A549 (cell line): ENCODE measurements at regions not wholly inside any gene's neighbourhood (a gene's known extent, or its start where the extent isn't known, plus 50 kb on each side); places are given as distances from the start of the nearest gene placed in this dataset.

Experiments
- ATAC-seq, 2 experiments: fragments of 200-7000 bp in 1 of 2; fragments of >200 bp in 1 of 2; cut with Nextera tagmentation in 1 of 2; cut with Tn5 transposase in 1 of 2; 3 replicates each; pipeline versions ENCODE4 v1.8.0 to v1.9.1; 2018 to 2020; ENCODE audit warnings: mild to moderate bottlenecking in 1 of 2, moderate library complexity in 1 of 2
- CTCF ChIA-PET: fragments of 300-600 bp; sonication (Branson Sonifier 250); formaldehyde crosslinking; extraction: SDS; loops from one replicate; lab custom pipeline; 2021; ENCODE audit warnings: antibody characterized with exemption, inconsistent platforms; lab: Yijun Ruan, JAX
- POLR2A ChIA-PET: fragments of 350-600 bp; formaldehyde crosslinking; extraction: SDS; loops from one replicate; lab custom pipeline; 2021; ENCODE audit warnings: antibody characterized with exemption, inconsistent platforms; lab: Yijun Ruan, JAX
- DNase-seq, 2 experiments: peaks; one replicate each; pipeline versions ENCODE4 v3.0.0 to v3.0.0-alpha.2; 2011 to 2016; ENCODE audit warnings: low read depth in 1 of 2, low spot score in 1 of 2
- FAIRE-seq: peaks from 2 replicates; lab custom pipeline; 2011; peaks lifted over from hg19 to GRCh38; lab: Jason Lieb, UNC
- H3K27ac ChIP-seq, 2 experiments: fragments of >200 bp; sonication (Bioruptor Twin); formaldehyde crosslinking; 3 replicates each; pipeline ENCODE4 v1.5.1; 2016 to 2017
- H3K4me1 ChIP-seq: fragments of >200 bp; sonication (Bioruptor Twin); formaldehyde crosslinking; 3 replicates; pipeline ENCODE4 v1.6.1; 2016
- H3K4me2 ChIP-seq: fragments of >200 bp; sonication (Bioruptor Twin); formaldehyde crosslinking; 3 replicates; pipeline ENCODE4 v1.6.1; 2016
- H3K4me3 ChIP-seq: fragments of >200 bp; sonication (Bioruptor Twin); formaldehyde crosslinking; 3 replicates; pipeline ENCODE4 v1.5.1; 2016
- H3K9me3 ChIP-seq: fragments of >200 bp; sonication (Bioruptor Twin); formaldehyde crosslinking; 3 replicates; pipeline ENCODE4 v1.6.1; 2016
- BHLHE40 ChIP-seq: IDR thresholded peaks from 2 replicates; pipeline ENCODE4 v1.6.1; 2012; ENCODE audit warnings: low read depth, low read length, inconsistent platforms
- CHD2 ChIP-seq: fragments of 150-350 bp; IDR thresholded peaks from 2 replicates; pipeline ENCODE4 v1.6.1; 2014; ENCODE audit warnings: low read length; ENCODE audit not compliant: partially characterized antibody
- EHMT2 ChIP-seq: fragments of 200-600 bp; sonication (generic); IDR thresholded peaks from 2 replicates; pipeline ENCODE4 v1.6.1; 2016; ENCODE audit warnings: antibody characterized with exemption, low read depth, mild to moderate bottlenecking, moderate library complexity
- FOSB ChIP-seq: fragments of 250-450 bp; sonication (Bioruptor Pico); IDR thresholded peaks from 2 replicates; pipeline ENCODE4 v1.5.0; 2020; ENCODE audit warnings: mild to moderate bottlenecking, moderate library complexity
- FOSL2 ChIP-seq, 2 experiments: fragments of 450-650 bp in 1 of 2; fragments of >200 bp in 1 of 2; sonication (Bioruptor Twin) in 1 of 2; formaldehyde crosslinking; IDR thresholded peaks; 2 replicates each; pipeline versions ENCODE4 v1.5.0 to v1.6.1; 2016 to 2020; ENCODE audit warnings: mild to moderate bottlenecking in 1 of 2, moderate library complexity in 1 of 2
- FOXS1 ChIP-seq: fragments of 250-450 bp; sonication (Bioruptor Pico); IDR thresholded peaks from 2 replicates; pipeline ENCODE4 v1.5.0; 2020; ENCODE audit warnings: mild to moderate bottlenecking, moderate library complexity
- HEYL ChIP-seq: fragments of 250-450 bp; sonication (Bioruptor Pico); IDR thresholded peaks from 2 replicates; pipeline ENCODE4 v1.8.0; 2021; ENCODE audit warnings: mild to moderate bottlenecking, moderate library complexity
- JUN ChIP-seq, 2 experiments: fragments of >200 bp; sonication (Bioruptor Twin); formaldehyde crosslinking; IDR thresholded peaks; 2 replicates in 1 of 2; 3 replicates in 1 of 2; pipeline ENCODE4 v1.6.1; 2016 to 2017
- KDM1A ChIP-seq: fragments of 200-600 bp; sonication (generic); IDR thresholded peaks from 2 replicates; pipeline ENCODE4 v1.6.1; 2016; ENCODE audit warnings: low read depth, mild to moderate bottlenecking
- NFE2L2 ChIP-seq: fragments of 150-350 bp; conservative IDR thresholded peaks from 2 replicates; pipeline ENCODE4 v1.6.1; 2014; ENCODE audit warnings: low read length
- POLR2AphosphoS2 ChIP-seq: conservative IDR thresholded peaks from 2 replicates; pipeline ENCODE4 v1.6.1; 2012; ENCODE audit warnings: low read length, improper control_type of control experiment, inconsistent platforms
- RCOR1 ChIP-seq: fragments of 150-350 bp; IDR thresholded peaks from 2 replicates; pipeline ENCODE4 v1.6.1; 2014; ENCODE audit warnings: antibody characterized with exemption, low read length, low read depth
- RFX5 ChIP-seq: fragments of 450-650 bp; IDR thresholded peaks from 2 replicates; pipeline ENCODE4 v1.7.1; 2014; ENCODE audit warnings: antibody characterized with exemption, mild to moderate bottlenecking, moderate library complexity
- SMC3 ChIP-seq: fragments of >200 bp; sonication (Bioruptor Twin); formaldehyde crosslinking; IDR thresholded peaks from 3 replicates; pipeline ENCODE4 v1.6.1; 2018; ENCODE audit warnings: inconsistent platforms
- SREBF2 ChIP-seq: fragments of 450-650 bp; IDR thresholded peaks from 2 replicates; pipeline ENCODE4 v1.6.1; 2014; ENCODE audit warnings: mild to moderate bottlenecking, moderate library complexity
- ZC3H11A ChIP-seq: fragments of 450-650 bp; IDR thresholded peaks from 2 replicates; pipeline ENCODE4 v1.6.1; 2014; ENCODE audit warnings: antibody characterized with exemption, mild to moderate bottlenecking
- ZSCAN20 ChIP-seq: fragments of 250-450 bp; sonication (Bioruptor Pico); IDR thresholded peaks from 2 replicates; pipeline ENCODE4 v1.8.0; 2022; ENCODE audit warnings: mild to moderate bottlenecking, moderate library complexity
- WGBS: methylation state at CpG from one replicate; pipeline ENCODE4 v1.1.6; 2017; ENCODE audit errors: missing lambda C conversion rate; 5-methylcytosine and 5-hydroxymethylcytosine counted together
- TF ChIP-seq, protein P1 (sequence below): fragments of 200-600 bp; sonication (generic); IDR thresholded peaks from 2 replicates; pipeline ENCODE4 v1.6.1; 2016; ENCODE audit warnings: antibody characterized with exemption, mild to moderate bottlenecking, moderate library complexity
- TF ChIP-seq, protein P2 (sequence below): fragments of 250-450 bp; sonication (Bioruptor Pico); IDR thresholded peaks from 2 replicates; pipeline ENCODE4 v1.5.0; 2020; ENCODE audit warnings: low read depth, mild to moderate bottlenecking, moderate library complexity
- TF ChIP-seq, protein P3 (sequence below): fragments of >200 bp; sonication (Bioruptor Twin); formaldehyde crosslinking; IDR thresholded peaks from 3 replicates; pipeline ENCODE4 v1.6.1; 2016
- TF ChIP-seq, protein P4 (sequence below): IDR thresholded peaks from 2 replicates; pipeline ENCODE4 v1.6.1; 2012

DNA sequence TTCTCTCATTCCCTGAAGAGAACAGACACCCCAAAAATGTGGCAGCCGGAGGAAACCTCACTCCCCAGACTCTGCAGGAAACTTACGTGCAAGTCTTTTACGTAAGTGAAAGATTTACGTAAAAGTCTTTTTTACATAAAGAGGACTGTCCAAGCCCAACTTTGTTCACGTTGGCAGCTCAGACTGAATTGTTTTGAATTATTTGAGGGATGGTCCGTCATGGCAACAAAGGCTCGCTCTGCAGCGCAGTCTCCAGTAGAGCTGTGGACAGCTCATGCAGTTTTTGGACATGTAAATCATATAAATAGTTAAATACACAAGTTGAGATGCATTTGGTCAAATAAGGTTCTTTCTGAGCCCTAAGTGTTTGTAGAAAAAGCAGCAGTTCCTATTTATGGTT lies 394.8 kb downstream of the QKI start (continued):
- TF ChIP-seq, protein P1, sequence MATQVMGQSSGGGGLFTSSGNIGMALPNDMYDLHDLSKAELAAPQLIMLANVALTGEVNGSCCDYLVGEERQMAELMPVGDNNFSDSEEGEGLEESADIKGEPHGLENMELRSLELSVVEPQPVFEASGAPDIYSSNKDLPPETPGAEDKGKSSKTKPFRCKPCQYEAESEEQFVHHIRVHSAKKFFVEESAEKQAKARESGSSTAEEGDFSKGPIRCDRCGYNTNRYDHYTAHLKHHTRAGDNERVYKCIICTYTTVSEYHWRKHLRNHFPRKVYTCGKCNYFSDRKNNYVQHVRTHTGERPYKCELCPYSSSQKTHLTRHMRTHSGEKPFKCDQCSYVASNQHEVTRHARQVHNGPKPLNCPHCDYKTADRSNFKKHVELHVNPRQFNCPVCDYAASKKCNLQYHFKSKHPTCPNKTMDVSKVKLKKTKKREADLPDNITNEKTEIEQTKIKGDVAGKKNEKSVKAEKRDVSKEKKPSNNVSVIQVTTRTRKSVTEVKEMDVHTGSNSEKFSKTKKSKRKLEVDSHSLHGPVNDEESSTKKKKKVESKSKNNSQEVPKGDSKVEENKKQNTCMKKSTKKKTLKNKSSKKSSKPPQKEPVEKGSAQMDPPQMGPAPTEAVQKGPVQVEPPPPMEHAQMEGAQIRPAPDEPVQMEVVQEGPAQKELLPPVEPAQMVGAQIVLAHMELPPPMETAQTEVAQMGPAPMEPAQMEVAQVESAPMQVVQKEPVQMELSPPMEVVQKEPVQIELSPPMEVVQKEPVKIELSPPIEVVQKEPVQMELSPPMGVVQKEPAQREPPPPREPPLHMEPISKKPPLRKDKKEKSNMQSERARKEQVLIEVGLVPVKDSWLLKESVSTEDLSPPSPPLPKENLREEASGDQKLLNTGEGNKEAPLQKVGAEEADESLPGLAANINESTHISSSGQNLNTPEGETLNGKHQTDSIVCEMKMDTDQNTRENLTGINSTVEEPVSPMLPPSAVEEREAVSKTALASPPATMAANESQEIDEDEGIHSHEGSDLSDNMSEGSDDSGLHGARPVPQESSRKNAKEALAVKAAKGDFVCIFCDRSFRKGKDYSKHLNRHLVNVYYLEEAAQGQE = no peak

DNA sequence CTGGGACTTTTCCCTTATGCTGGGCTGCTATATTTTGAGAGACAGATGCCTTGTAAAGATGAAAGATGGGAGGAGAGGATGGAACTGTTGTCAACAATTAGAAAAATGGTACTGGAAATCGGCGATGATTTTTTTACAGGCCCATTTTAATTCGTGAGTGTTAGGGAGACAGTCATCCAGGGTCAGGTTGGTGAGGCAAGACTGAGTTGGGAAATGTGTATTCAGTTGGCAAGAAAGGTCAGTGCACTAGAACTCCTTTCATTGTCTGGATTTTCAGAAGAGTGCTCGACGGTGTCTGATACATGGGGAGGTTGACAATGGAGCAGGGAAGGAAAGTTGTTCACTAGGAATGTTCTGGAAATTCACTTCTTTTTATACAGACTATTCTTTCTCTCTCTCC lies 394.4 kb downstream of the QKI start:
- Histone ChIP-seq H3K4me1 (no peaks in the 10 kb centered on the region), H3K9me3 (no peaks in the 10 kb centered on the region), H3K27ac (no peak overlapping the region), H3K4me3 (no peak overlapping the region), H3K4me2 (no peak overlapping the region)
- TF ChIP-seq, protein P2, sequence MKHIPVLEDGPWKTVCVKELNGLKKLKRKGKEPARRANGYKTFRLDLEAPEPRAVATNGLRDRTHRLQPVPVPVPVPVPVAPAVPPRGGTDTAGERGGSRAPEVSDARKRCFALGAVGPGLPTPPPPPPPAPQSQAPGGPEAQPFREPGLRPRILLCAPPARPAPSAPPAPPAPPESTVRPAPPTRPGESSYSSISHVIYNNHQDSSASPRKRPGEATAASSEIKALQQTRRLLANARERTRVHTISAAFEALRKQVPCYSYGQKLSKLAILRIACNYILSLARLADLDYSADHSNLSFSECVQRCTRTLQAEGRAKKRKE (CRISPR knock-in tag) = no peak
- TF ChIP-seq POLR2AphosphoS2 = no peak
- TF ChIP-seq JUN (IDR thresholded peaks at IDR 0.05) = no peak
- TF ChIP-seq NFE2L2 = no peak
- TF ChIP-seq, protein P3, sequence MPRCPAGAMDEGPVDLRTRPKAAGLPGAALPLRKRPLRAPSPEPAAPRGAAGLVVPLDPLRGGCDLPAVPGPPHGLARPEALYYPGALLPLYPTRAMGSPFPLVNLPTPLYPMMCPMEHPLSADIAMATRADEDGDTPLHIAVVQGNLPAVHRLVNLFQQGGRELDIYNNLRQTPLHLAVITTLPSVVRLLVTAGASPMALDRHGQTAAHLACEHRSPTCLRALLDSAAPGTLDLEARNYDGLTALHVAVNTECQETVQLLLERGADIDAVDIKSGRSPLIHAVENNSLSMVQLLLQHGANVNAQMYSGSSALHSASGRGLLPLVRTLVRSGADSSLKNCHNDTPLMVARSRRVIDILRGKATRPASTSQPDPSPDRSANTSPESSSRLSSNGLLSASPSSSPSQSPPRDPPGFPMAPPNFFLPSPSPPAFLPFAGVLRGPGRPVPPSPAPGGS = no peak
- no peak for TF ChIP-seq HEYL (CRISPR knock-in tag)
- TF ChIP-seq RCOR1 = no peak
- no peak for TF ChIP-seq ZC3H11A
- TF ChIP-seq, protein P4, sequence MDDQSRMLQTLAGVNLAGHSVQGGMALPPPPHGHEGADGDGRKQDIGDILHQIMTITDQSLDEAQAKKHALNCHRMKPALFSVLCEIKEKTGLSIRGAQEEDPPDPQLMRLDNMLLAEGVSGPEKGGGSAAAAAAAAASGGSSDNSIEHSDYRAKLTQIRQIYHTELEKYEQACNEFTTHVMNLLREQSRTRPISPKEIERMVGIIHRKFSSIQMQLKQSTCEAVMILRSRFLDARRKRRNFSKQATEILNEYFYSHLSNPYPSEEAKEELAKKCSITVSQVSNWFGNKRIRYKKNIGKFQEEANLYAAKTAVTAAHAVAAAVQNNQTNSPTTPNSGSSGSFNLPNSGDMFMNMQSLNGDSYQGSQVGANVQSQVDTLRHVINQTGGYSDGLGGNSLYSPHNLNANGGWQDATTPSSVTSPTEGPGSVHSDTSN = no peak
- no peak for TF ChIP-seq CHD2
- TF ChIP-seq SREBF2 = no peak
- ChIA-PET POLR2A (no interaction called here), CTCF (no interaction called here)
- WGBS = 47% methylated on average over 5 of the region's 5 CpGs
- FAIRE-seq (no peak), ATAC-seq (no peak), DNase-seq (no peak)

DNA sequence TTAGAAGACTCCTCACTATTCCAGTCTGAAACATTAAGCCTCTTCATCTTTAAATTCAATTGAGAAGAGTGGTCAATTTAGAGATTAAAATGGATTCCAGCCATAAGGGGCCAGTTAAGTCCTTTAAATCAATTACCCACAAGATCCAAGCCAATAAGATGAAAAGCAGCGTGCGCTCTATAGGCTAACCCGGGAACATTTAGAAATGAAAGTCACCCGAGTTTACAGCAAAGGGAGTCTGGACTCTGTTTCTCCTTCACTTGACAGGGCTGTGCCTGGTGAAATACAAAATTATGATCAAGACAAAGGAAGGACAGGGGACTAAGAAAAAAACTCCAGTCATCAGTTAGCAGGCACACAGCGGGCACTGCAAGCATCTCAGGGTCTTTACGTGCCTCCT lies 393.7 kb downstream of the QKI start:
- Histone ChIP-seq H3K27ac (no peak overlapping the region), H3K4me3 (no peak overlapping the region), H3K9me3 (no peaks in the 10 kb centered on the region), H3K4me2 (no peak overlapping the region), H3K4me1 (no peaks in the 10 kb centered on the region)
- no peak for ATAC-seq
- 60% methylated on average over 6 of the region's 6 CpGs for WGBS
- DNase-seq = no peak
- TF ChIP-seq FOSB (CRISPR knock-in tag) (no peak), SMC3 (no peak), BHLHE40 (no peak), KDM1A (no peak), FOXS1 (no peak), FOSL2 (IDR thresholded peaks at IDR 0.05) (no peak), FOSL2 (CRISPR knock-in tag; IDR thresholded peaks at IDR 0.05) (no peak), EHMT2 (no peak), NFE2L2 (no peak), ZSCAN20 (no peak), RFX5 (no peak)
- FAIRE-seq = no peak
- ChIA-PET POLR2A (no interaction called here), CTCF (no interaction called here)
